ENCODE measurements at regions not wholly inside any gene's neighbourhood (a gene's known extent, or its start where the extent isn't known, plus 50 kb on each side); places are given as distances from the start of the nearest gene placed in this dataset.

DNA sequence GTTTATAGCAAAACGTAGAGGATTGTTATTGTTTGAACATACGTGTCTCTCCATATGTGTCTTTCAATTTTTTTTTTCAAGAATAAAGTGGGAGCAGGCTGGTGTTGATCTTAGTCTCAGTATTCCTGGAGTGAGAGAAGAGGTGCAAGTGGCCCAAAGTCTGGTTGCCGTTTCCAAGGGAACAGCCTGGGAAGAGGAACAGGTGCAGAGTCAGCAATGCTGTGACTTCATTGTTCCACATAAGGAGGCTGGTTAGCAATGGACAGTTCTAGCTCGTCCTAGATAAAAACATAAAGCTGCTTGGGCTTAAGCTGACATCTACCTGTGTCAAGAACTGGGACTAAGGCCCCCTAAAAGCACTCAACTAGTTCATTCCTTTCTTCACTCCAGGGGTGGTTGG is 626.6 kb upstream of the TPK1 start:
- no peak overlapping the region for H3K27ac ChIP-seq (ENCODE audit: insufficient read depth, low read length)
- H4K8ac ChIP-seq (ENCODE audit: low read depth in 2 of 2, low read length in 2 of 2): no peak overlapping the region
- CTCF ChIA-PET: no interaction called here
- no peak overlapping the region for H3K4me3 ChIP-seq (ENCODE audit: insufficient read depth, low read depth, low read length)
- ATAC-seq (ENCODE audit: low read depth) (no peak), DNase-seq (no peak)
- no peak overlapping the region for H3K23ac ChIP-seq (ENCODE audit: low read depth, low read length)
- no peaks in the 10 kb centered on the region for H3K9me1 ChIP-seq (ENCODE audit: insufficient read depth, low read length)
- in situ Hi-C loops (cut with MboI; ENCODE audit: low sequenced_read_pairs) (no loop called here), dilution Hi-C loops (cut with HindIII; ENCODE audit: low sequenced_read_pairs, unreplicated experiment) (no loop called here), intact Hi-C loops (cut with micrococcal nuclease) (no loop called here)
- no peak overlapping the region for H2AFZ ChIP-seq (replicated peaks; ENCODE audit: low read length, poor library complexity)
- H2BK15ac ChIP-seq (ENCODE audit: low read depth, low read length): no peak overlapping the region
- H3K4me1 ChIP-seq (ENCODE audit: control insufficient read depth, insufficient read depth, low read length): no peaks in the 10 kb centered on the region
- no peaks in the 10 kb centered on the region for H3K79me1 ChIP-seq (ENCODE audit: low read depth in 1 of 2, low read length in 2 of 2)
- no peaks in the 10 kb centered on the region for H4K20me1 ChIP-seq (ENCODE audit: insufficient read depth, low read length)
- no peak overlapping the region for H4K91ac ChIP-seq (ENCODE audit: insufficient read depth, low read depth, low read length)
- H2BK20ac ChIP-seq (ENCODE audit: low read depth, low read length): no peak overlapping the region
- TF ChIP-seq CHD1 (IDR thresholded peaks at IDR 0.05; ENCODE audit: low read depth, low read length): no peak
- no peak for TF ChIP-seq CEBPB (IDR thresholded peaks at IDR 0.05; ENCODE audit: low read depth, low read length)
- no peak for TF ChIP-seq RCOR1 (IDR thresholded peaks at IDR 0.05; ENCODE audit: insufficient replicate concordance, low read length)
- no peak for TF ChIP-seq FOS (IDR thresholded peaks at IDR 0.05; ENCODE audit: low read depth, low read length)
- TF ChIP-seq, protein P1, sequence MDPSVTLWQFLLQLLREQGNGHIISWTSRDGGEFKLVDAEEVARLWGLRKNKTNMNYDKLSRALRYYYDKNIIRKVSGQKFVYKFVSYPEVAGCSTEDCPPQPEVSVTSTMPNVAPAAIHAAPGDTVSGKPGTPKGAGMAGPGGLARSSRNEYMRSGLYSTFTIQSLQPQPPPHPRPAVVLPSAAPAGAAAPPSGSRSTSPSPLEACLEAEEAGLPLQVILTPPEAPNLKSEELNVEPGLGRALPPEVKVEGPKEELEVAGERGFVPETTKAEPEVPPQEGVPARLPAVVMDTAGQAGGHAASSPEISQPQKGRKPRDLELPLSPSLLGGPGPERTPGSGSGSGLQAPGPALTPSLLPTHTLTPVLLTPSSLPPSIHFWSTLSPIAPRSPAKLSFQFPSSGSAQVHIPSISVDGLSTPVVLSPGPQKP (IDR thresholded peaks at IDR 0.05; ENCODE audit: borderline replicate concordance, low read depth, low read length): no peak
- TF ChIP-seq RAD21 (IDR thresholded peaks at IDR 0.05; ENCODE audit: low read length): no peak
- TF ChIP-seq MAZ (IDR thresholded peaks at IDR 0.05; ENCODE audit: borderline replicate concordance, low read depth, low read length): no peak
- TF ChIP-seq MAFK (IDR thresholded peaks at IDR 0.05; ENCODE audit: low read depth, low read length): no peak
- no peak overlapping the region for H3K18ac ChIP-seq (ENCODE audit: low read depth, low read length)
- no peak overlapping the region for H4K5ac ChIP-seq (ENCODE audit: low read depth, low read length)
- H2AK5ac ChIP-seq (ENCODE audit: low read depth, low read length): no peak overlapping the region
- no peak overlapping the region for H3K56ac ChIP-seq (ENCODE audit: extremely low read depth, insufficient read depth, low read length)
- 89% methylated on average over 1 of the region's 4 CpGs; no CpG with 5 or more reads in 1 of the 2 experiments for whole genome bisulfite sequencing, 2 experiments (ENCODE audit: extremely low coverage in 2 of 2, insufficient read length in 1 of 2)
- H3K9me3 ChIP-seq (ENCODE audit: control insufficient read depth, insufficient read depth, low read length): peaks cover 3% of the 10 kb centered on the region
- no TSS peak for BruUV-seq (replicated peaks)
- H3K4me2 ChIP-seq (ENCODE audit: low read depth, low read length): no peak overlapping the region
- H2BK5ac ChIP-seq (ENCODE audit: low read depth, low read length, poor library complexity, severe bottlenecking): no peak overlapping the region
- no peak overlapping the region for H3K14ac ChIP-seq (replicated peaks; ENCODE audit: low read depth, low read length)
- H3K27me3 ChIP-seq (ENCODE audit: control insufficient read depth, insufficient read depth, low read length): no peaks in the 10 kb centered on the region
- no peak overlapping the region for H2BK120ac ChIP-seq (ENCODE audit: low read depth, low read length)
- no peak overlapping the region for H2AK9ac ChIP-seq (replicated peaks; ENCODE audit: low read depth, low read length, poor library complexity)
- no peak overlapping the region for H3K4ac ChIP-seq (ENCODE audit: low read depth, low read length)
- POLR2A ChIA-PET (ENCODE audit: unreplicated experiment): no interaction called here
- no peak overlapping the region for H3K9ac ChIP-seq (ENCODE audit: low read depth, low read length)
- H3K36me3 ChIP-seq (ENCODE audit: control insufficient read depth, insufficient read depth, low read length): no peaks in the 10 kb centered on the region

All from IMR-90 (cell line).